Breast epithelium (tissue), 4 donors: ENCODE measurements at regions not wholly inside any gene's neighbourhood (a gene's known extent, or its start where the extent isn't known, plus 50 kb on each side); places are given as distances from the start of the nearest gene placed in this dataset.

ENCODE experiments used
- DNase-seq, 2 donors: peaks; one replicate each; pipeline ENCODE4 v3.0.0-alpha.2; 2019; ENCODE audit warnings: low spot score in 2 of 2
- H3K27ac ChIP-seq, 2 donors: fragments of 200-600 bp; sonication (generic) in 1 of 2; one replicate each; pipeline ENCODE4 v1.5.1; 2016 to 2019; ENCODE audit warnings: mild to moderate bottlenecking in 1 of 2
- H3K27me3 ChIP-seq, 2 donors: fragments of 200-600 bp; sonication (generic) in 1 of 2; one replicate each; pipeline versions ENCODE4 v1.5.1 to v1.6.0; 2017 to 2019; ENCODE audit warnings: control low read depth in 1 of 2, mild to moderate bottlenecking in 1 of 2
- H3K36me3 ChIP-seq: fragments of 200-600 bp; one replicate; pipeline ENCODE4 v1.5.1; 2019
- H3K4me1 ChIP-seq, 2 donors: fragments of 200-600 bp; sonication (generic); one replicate each; pipeline ENCODE4 v1.5.1; 2016 to 2019; ENCODE audit warnings: control low read depth in 1 of 2
- H3K4me3 ChIP-seq, 3 donors: fragments of 200-600 bp; sonication (generic); 1 replicate in 2 of 3; 2 replicates in 1 of 3; pipeline ENCODE4 v1.5.1; 2016 to 2019; ENCODE audit warnings: mild to moderate bottlenecking in 3 of 3, moderate library complexity in 2 of 3
- H3K9me3 ChIP-seq, 2 donors: fragments of 200-600 bp; sonication (generic) in 1 of 2; one replicate each; pipeline ENCODE4 v1.5.1; 2016 to 2019; ENCODE audit warnings: control low read depth in 1 of 2
- POLR2A ChIP-seq: fragments of 450-650 bp; IDR thresholded peaks from one replicate; pipeline ENCODE4 v1.6.1; 2016; ENCODE audit warnings: antibody characterized with exemption, mild to moderate bottlenecking, moderate library complexity
- POLR2AphosphoS5 ChIP-seq, 3 donors: sonication (generic); formaldehyde crosslinking; IDR thresholded peaks; one replicate each; pipeline ENCODE4 v1.6.1; 2017; ENCODE audit warnings: antibody characterized with exemption in 3 of 3
- intact Hi-C: fragments of 100-400 bp; cut with DNase I; formaldehyde crosslinking; loops from one replicate; pipeline ENCODE4 v1.15.1; 2023; ENCODE audit warnings: low total_unique reads
- TF ChIP-seq, protein P1 (sequence below), 3 donors: fragments of 450-650 bp; IDR thresholded peaks; one replicate each; pipeline ENCODE4 v1.5.1; 2016 to 2017; ENCODE audit warnings: antibody characterized with exemption in 3 of 3, mild to moderate bottlenecking in 3 of 3, moderate library complexity in 3 of 3

DNA sequence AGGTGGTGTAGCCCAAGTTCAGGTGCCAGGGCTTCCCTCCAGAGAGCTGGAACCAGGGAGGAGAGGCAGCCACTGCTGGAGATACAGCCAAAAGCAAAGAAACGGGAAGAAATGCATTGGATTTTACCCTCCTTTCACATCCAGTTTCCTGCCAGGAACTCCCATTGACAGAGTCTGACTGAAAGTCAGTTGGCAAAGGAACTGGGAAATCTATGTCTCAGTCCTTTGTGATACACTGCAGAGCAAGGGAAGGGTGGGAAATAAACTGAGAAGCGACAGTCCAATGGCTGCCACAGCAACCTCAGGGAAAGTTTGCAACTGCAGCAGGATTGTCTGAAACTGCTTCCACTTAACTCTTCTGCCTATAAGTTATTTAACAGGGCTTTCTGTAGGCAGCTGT lies 142.6 kb downstream of the SATB1 start:
- no peaks in the 10 kb centered on the region for H3K4me1 ChIP-seq
- no peak for DNase-seq
- H3K27ac ChIP-seq: no peak overlapping the region
- H3K36me3 ChIP-seq: no peaks in the 10 kb centered on the region
- H3K4me3 ChIP-seq: no peak overlapping the region
- intact Hi-C loops: no loop called here
- H3K27me3 ChIP-seq: no peaks in the 10 kb centered on the region
- no peaks in the 10 kb centered on the region for H3K9me3 ChIP-seq
- TF ChIP-seq, protein P1, sequence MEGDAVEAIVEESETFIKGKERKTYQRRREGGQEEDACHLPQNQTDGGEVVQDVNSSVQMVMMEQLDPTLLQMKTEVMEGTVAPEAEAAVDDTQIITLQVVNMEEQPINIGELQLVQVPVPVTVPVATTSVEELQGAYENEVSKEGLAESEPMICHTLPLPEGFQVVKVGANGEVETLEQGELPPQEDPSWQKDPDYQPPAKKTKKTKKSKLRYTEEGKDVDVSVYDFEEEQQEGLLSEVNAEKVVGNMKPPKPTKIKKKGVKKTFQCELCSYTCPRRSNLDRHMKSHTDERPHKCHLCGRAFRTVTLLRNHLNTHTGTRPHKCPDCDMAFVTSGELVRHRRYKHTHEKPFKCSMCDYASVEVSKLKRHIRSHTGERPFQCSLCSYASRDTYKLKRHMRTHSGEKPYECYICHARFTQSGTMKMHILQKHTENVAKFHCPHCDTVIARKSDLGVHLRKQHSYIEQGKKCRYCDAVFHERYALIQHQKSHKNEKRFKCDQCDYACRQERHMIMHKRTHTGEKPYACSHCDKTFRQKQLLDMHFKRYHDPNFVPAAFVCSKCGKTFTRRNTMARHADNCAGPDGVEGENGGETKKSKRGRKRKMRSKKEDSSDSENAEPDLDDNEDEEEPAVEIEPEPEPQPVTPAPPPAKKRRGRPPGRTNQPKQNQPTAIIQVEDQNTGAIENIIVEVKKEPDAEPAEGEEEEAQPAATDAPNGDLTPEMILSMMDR (IDR thresholded peaks at IDR 0.05): no peak
- no peak for TF ChIP-seq POLR2A
- no peak for TF ChIP-seq POLR2AphosphoS5 (IDR thresholded peaks at IDR 0.05)

- Histone ChIP-seq H3K36me3 (no peaks in the 10 kb centered on the region), H3K27me3 (no peaks in the 10 kb centered on the region), H3K4me1 (no peaks in the 10 kb centered on the region), H3K27ac (no peak overlapping the region), H3K9me3 (no peaks in the 10 kb centered on the region), H3K4me3 (no peak overlapping the region)
- intact Hi-C loops: no loop called here
- TF ChIP-seq POLR2A (no peak), POLR2AphosphoS5 (IDR thresholded peaks at IDR 0.05) (no peak)
- DNase-seq: no peak
Measured at GRCh38 chr3:18279226-18279737, 145.9 kb downstream of the SATB1 start.

GRCh38 chr3:18264853-18265252 lies 160.3 kb downstream of the SATB1 start:
- Histone ChIP-seq H3K27me3 (no peaks in the 10 kb centered on the region), H3K4me3 (no peak overlapping the region), H3K4me1 (no peaks in the 10 kb centered on the region), H3K27ac (no peak overlapping the region), H3K9me3 (no peaks in the 10 kb centered on the region), H3K36me3 (no peaks in the 10 kb centered on the region)
- TF ChIP-seq POLR2A: no peak
- intact Hi-C loops: loop anchor here (5.0 kb wide), 1 partner anchor 743 kb away; no protein-coding TSS in a partner anchor
- no peak for DNase-seq

DNA sequence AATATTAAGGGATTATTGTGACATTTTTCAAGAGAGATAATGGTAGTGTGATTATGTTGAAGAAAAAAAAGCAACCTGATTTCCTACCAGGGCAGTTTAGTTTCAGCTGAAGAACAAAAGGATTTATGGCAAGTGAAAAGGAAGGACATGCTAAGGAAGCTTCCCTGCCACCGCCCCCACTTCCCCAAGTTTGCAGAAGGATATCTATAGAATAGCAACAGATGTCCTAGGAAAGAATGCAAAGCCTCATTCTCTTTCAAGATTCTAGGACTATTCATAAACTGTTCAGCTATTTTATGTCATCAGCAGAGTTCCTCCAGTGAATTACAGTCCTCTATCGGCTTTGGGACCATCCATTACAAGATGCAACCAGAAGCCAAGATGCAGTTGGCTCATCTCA lies 160.8 kb downstream of the SATB1 start:
- Histone ChIP-seq H3K27me3 (no peaks in the 10 kb centered on the region), H3K4me1 (no peaks in the 10 kb centered on the region), H3K36me3 (no peaks in the 10 kb centered on the region), H3K27ac (no peak overlapping the region), H3K4me3 (no peak overlapping the region), H3K9me3 (no peaks in the 10 kb centered on the region)
- no peak for TF ChIP-seq POLR2A
- TF ChIP-seq, protein P1 (IDR thresholded peaks at IDR 0.05): no peak
- intact Hi-C loops: no loop called here
- no peak for DNase-seq

GRCh38 chr3:18258492-18258891 lies 166.6 kb downstream of the SATB1 start:
- H3K36me3 ChIP-seq: no peaks in the 10 kb centered on the region
- H3K4me1 ChIP-seq: no peaks in the 10 kb centered on the region
- no peak for DNase-seq
- H3K27me3 ChIP-seq: no peaks in the 10 kb centered on the region
- no peak overlapping the region for H3K4me3 ChIP-seq
- TF ChIP-seq POLR2AphosphoS5 (IDR thresholded peaks at IDR 0.05) (no peak), POLR2A (no peak)
- TF ChIP-seq, protein P1 (IDR thresholded peaks at IDR 0.05): no peak
- intact Hi-C loops: no loop called here
- H3K9me3 ChIP-seq: no peaks in the 10 kb centered on the region
- no peak overlapping the region for H3K27ac ChIP-seq

DNA sequence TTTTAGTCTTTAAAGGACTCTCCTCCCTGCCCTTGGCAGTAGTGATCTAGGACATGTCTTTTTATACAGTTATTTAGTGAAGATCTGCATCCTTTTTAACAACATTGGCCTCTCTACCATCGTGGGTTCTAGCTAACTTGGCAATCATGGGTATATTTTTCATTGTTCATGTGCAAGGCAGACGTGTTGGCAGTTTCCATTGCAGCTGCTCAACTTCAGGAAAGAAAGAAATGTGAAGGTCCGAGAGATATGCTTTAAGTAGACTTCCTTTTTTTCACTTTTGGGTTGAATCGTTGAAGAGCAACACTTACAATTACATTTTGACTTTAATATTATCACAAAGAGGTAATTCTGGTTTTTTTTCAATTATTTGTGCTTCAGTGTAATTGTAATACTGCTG lies 172.6 kb downstream of the SATB1 start:
- Histone ChIP-seq H3K4me3 (no peak overlapping the region), H3K27me3 (no peaks in the 10 kb centered on the region), H3K36me3 (no peaks in the 10 kb centered on the region), H3K9me3 (no peaks in the 10 kb centered on the region), H3K4me1 (no peaks in the 10 kb centered on the region), H3K27ac (no peak overlapping the region)
- no peak for DNase-seq
- intact Hi-C loops: no loop called here
- no peak for TF ChIP-seq POLR2AphosphoS5 (IDR thresholded peaks at IDR 0.05)
- TF ChIP-seq, protein P1 (IDR thresholded peaks at IDR 0.05): no peak
- TF ChIP-seq POLR2A: no peak
